Inflammatory macrophage (primary cell): ENCODE measurements at regions not wholly inside any gene's neighbourhood (a gene's known extent, or its start where the extent isn't known, plus 50 kb on each side); places are given as distances from the start of the nearest gene placed in this dataset.

ENCODE experiments used
- DNase-seq, 2 donors: peaks; one replicate each; pipeline ENCODE4 v3.0.0-alpha.2; 2020 to 2022

DNA sequence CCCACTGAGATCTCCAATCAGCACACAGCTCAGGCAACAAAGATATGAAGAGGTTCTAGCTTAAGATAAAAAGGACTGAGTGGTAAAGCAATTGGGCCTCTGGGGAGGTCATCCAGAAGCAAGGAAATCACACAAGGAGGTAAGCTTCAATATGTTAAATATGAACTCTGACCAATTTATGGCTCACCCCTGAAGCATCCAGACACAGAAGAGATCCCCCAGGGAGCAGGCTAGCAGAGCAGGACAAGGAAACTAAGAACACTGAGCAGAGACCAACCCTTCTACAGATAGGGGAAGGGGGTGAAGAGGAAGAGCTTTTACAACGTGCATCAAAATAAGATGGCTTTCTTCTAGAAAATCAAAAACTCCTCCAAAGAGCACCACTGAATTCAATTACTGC lies 616.2 kb downstream of the DNAH5 start:
- DNase-seq: no peak

DNA sequence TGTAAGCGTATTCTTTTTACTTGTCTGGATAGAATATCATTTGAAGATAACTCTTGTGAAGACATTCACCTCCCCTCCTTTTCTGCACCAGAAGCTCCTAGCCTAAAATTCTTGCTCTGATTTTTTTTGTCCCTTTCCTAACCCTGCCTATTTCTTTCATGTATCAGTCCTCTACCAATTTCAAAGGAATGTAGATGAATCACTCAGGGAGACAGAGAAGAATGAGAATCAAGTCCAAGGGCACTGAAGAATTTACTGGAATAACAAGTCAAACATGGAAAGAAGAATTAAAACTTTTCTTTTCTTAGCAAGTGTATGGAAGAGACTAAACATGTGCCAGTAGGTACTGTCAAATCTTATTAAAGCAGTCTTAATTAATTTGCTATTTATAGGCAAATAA lies 618.7 kb downstream of the DNAH5 start:
- DNase-seq: no peak

DNA sequence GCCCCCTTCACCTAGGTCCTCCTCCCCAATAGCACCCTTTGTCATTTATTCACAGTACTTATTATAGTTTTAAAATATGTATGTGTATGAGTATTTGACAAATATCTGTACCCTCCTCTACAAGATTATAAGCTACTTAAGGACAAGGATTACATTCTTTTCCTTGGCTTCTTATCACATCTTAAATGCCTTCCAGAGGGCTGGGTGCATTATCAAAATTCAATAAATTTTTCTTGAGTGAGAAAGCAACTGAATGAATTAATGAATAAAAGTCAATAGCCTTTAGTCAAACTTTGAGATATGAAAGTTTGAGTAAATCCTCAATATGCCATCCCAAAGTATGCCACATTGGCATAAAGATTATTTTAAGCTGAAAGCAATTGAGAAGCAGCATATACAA lies 621.7 kb downstream of the DNAH5 start:
- DNase-seq: no peak

DNA sequence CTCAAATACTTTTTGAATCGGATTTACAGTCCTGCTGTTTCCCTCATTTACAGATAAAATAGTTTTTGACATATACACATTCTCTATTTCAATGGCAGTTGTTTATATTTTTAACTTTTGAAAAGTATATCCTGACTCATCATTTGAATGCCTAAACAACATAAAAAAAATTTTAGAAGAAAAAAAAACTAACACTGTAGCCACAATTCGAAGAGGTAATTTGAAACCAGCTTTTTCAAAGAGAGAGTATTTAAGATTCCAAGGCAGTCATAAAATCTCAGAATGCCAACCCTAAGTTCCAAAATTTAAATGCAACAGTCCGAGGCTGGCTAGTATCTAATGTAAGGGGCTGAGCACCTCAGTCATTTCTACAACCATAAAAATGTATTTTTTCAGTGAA lies 626.8 kb downstream of the DNAH5 start:
- DNase-seq: no peak

DNA sequence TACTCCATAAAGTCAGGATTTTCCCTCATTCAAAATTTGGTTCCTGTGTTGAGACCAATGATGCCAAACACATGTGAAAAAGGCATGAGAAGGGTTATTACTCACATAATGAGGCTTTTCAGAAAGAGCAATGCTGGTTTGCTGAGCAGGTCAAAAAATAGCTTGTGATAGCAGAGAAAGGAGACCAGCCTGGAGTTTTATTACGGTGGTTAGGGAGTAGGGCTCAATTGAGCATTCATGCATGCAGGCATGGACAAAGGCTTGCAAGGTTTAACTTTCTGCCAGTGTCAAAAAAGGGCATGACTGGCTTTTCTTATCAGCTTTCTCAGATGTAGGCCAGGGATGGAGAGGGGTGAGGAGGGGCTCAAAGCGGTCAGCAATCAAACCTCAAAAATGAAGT lies 628.3 kb downstream of the DNAH5 start:
- no peak for DNase-seq

DNA sequence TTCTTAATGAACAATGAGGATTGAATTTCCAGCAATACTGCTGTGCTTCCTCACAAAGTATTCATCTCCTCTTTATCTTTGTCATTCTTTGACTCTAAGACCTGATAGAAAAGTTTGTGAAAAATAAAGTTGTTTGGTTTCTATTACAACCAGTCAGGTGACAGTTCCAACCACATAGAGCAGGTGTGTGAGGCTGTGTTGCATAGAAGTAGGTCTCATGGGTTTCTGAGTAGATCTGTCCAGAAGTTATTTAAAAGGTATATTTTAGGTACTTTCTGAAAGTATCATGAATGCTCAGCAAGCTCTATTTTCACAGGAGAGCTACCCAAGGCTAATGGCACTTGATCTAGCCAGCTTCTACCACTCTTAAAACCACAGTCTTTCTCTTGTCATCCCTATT lies 637.0 kb downstream of the DNAH5 start:
- no peak for DNase-seq

DNA sequence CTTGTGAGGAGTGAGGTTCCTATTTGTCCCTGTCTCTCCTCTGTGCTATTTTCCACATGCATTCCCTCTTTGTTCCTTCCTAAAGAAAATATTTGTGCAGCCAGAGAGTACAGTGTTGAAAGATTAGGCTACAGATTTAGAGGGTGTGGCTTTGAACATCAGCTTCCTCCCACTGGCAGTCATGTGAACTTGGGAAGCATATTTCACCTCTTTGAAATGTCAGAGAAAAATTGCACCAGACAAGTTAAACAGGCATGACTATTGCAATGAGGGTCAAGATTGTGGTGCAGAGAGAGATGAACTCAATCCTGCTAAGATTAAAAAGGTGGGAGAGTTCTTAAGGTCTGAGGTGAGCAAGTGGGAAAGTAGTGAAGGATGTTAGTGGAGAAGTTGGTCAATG lies 641.0 kb downstream of the DNAH5 start:
- no peak for DNase-seq

DNA sequence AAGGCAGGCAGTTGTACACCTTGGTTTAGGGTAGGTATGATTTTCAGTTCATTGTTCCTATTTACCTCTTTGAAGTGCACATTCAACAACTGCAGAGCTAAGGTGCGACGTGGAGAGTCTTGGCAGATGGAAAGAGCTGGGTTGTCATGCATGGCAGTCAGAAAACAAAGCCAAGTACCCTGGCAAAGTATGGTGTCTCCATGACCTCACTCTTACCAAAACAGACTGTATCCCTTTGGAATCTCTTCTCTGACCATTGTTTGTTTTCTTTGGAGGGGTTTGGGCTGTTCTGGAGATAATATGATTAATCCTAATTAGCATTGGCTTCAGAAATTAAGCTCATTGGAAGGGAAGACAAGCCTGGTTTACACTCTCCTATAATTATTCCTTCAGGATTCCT lies 665.7 kb downstream of the DNAH5 start:
- DNase-seq: no peak

DNA sequence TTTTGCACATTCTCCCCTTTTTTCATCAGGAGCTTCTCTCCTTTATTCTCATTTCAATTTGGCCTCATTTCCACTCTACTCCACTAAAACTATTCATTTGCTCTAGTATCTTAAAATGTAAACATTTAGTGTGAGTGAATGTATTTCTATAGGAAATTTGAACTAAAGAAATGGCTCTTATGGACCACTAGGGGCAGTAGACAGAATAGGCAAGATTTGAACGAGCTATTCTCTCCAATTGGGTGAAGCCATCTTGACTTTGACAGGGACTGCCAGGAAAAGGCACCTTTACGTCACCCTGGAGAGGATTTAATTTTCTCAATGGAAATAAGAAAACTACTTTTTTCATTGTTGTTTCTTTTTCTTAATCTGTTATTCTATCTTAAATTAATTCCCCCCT lies 666.3 kb downstream of the DNAH5 start:
- DNase-seq: no peak

DNA sequence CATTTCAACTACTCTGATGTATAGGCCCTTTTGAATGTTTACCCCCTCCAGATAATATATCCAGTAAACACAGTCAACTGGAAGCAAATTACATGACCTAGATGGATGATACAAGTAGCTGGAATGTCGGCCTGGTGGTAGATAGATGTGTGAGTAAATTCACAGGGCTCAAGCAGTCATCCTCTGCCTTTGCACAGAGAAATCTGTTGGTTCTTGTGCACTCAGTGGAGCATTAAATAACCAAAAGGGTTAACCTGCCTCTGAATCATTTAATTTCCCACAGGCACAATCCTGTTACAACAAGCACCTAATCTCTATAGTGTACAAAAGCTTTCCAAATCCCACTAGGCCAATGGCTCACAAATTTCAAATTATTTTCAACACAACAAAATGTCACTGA lies 668.3 kb downstream of the DNAH5 start:
- DNase-seq: no peak

DNA sequence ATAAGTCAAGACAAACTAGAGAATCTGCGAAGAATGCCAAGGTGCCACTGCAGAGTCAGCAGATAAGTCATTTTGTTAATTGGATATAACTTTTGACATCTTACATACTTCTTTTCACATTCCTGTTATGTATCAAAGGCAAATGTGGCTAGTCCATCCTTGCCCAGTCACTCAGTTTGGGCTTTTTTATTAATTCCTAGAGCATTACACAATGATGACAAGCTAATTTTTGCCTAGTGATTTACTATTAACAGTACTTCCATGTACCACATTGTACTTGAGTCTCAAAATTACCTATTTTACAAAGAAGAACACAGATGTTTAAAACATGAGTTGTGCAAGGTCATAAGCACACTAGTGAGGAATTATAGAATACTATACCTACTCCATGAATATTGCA lies 680.8 kb downstream of the DNAH5 start:
- DNase-seq: no peak

DNA sequence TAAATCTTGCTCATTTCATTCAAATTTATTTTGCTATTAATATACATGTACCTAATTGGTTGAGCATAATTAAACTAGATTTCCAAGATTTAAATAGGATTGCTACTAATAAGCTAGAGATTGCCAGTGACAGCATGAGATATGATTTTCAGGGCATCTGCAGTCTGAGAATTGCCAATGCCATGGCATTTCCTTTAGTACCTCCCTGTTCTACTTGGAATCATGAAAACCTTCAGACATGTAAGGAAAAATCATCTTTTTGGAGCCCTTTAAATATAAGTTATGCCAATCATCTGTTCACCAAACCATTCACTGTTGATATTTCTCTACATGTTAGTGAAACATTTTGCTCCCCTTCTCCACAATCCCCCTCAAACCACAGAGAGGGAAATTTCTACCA lies 691.4 kb downstream of the DNAH5 start:
- no peak for DNase-seq

DNA sequence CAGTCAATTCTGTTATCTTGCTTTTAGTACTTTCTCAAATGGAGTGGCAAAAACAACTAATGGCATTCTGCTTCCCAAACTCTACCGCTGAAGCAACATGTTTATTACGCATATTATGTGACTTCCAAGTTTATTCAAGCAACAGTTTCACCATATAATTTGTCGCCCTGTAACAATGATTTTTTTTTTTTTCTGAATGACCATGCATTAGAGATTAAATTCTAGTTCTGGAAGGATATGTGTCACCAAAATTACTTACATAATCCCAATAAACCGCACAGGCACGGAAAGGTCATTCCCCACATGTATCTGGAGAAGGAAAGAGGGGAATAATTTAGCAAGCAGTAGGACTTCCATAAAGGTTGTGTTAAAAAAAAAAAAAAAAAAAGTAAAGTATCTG lies 691.8 kb downstream of the DNAH5 start:
- no peak for DNase-seq

DNA sequence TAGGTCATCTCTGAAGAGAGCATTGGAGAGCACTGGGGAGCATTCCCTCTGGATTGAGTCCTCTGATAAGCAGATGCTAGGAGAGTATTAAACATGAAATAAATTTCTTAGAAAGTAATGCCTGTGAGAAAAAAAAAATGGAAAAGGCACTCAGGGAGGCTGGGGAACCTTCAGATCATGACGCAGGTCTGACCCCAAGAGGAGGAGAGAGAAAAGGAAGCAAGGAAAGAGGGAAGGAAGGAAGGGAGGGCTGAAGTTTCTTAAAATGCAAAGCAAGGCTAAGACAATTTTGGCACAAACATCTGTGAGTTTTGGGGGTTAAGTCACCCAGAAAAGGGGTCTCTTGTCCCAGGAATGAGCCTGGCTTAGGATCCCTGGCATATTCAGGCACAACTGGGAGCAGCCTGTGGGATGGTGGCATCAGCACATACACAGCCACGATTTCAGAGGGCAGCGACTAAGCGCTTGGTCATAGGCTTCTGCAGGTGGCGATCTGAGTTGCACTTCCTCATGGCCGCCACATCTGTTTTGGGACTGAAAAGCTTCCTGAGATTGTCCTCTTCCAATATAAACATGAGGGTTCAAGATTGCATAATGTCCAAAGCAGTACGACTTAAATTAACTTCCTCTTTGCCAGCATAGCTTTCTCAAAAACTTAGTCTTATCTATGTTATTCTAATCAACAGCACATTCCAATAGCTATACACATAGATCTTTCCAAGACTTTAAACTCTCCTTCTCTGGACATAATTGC lies 692.7 kb downstream of the DNAH5 start:
- DNase-seq: peak; percentile 11 to 15

DNA sequence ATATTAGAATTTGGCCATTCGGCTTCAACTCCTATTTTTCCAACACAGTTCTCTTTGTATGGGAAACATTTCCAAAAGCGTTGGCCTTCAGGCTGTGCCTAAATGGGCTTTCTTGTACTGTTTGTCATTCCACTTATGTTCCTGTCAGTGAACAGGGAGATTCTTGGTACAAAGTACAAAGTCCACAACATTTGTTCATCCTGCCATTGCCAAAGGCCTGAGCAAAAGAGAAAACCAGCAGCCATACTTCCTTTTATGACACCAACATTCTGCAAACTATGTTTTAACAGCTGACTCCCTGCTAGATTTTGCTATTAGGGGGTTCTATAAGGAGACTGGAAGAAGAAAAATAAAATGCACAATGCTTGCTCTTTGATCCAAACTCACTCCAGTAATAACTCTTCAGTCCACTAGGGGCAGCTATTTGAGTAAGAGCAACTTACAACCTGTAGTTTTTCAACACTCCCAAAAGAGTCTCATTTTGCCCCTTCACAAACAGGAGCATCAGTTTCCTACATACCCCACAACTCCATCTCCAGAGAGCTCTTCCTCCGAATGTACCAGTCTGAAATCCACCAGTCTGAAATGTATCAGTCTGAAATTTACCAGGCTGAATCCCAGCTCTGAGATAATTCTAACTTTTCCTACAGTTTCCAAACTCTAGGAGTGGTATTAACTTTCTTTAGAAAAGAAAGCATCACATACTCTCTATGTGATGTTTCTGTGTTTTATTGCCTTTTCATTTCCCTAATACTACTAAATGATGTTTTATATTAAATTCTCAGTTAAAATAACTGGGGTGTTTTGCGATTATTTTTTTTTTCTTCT lies 693.8 kb downstream of the DNAH5 start:
- DNase-seq: peak in 1 of 2 donors; percentile 5

DNA sequence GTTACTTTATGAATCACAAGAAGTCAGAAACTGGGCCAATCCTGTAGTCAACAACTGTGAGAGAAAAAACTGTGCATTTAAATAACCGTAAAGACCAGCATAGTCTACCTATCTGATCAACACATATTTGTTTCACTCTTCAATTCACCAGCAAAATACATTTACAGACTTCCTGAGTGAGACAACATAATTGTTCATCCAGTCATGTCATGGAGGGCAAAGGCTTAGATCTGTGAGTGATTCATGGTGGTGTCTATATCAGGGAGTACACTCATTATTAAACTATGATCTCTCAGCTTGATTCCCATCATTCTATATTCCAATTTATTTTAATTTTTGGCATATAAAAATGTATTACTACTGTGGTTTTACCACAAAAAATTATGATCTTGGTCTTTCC lies 694.6 kb downstream of the DNAH5 start:
- DNase-seq: no peak

DNA sequence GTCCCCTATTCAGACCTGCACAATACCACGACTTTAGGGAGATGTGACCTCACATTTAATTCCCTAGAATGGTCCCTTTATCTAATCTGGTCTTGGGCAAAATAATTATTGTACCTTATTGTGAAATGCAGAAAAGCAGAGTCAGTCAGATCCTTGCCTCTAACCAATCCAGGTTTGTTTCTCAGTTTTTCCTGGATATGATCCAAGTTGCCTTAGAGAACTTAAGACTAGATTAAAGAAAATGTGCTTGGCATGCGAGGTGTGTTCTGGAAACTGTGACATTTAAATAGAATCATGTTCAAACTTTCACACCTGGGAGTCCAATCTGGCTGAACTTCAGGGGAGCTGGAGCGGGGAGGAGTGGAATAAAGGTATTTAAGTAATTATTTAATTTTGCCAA lies 696.2 kb downstream of the DNAH5 start:
- no peak for DNase-seq

DNA sequence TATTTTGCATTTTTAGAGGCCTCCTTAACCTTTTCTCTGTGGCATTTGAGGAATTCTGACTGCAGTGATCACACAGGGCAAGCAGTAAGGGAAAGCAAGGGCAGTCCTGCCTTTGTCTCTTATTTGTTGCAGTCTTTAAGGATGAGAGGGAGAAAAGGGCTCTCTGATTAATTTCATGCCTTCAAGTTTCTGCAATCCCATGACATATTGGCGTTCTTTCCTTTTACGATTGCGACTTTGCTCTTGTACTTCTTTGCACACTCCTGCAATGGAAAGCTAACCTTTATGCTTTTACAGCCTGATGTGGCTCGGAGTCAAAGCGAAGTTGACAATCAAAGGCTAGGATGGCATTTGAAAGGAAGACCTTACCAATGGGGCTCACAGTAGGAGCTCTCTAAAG lies 698.4 kb downstream of the DNAH5 start:
- DNase-seq: no peak

DNA sequence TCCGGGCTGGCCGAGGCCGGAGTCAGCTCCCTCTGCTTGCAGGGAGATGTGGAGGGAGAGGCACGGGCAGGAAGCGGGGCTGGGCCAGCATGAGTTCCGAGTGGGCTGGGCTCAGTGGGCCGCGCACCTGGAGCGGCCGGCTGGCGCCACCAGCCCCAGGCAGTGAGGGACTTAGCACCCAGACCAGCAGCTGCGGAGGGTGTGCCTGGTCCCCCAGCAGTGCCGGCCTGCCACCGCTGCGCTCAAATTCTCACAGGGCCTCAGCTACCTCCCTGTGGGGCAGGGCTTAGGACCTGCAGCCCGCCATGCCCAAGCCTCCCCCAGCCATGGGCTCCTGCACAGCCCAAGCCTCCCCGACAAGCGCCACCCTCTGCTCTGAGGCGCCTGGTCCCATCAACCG lies 700.3 kb downstream of the DNAH5 start:
- no peak for DNase-seq

DNA sequence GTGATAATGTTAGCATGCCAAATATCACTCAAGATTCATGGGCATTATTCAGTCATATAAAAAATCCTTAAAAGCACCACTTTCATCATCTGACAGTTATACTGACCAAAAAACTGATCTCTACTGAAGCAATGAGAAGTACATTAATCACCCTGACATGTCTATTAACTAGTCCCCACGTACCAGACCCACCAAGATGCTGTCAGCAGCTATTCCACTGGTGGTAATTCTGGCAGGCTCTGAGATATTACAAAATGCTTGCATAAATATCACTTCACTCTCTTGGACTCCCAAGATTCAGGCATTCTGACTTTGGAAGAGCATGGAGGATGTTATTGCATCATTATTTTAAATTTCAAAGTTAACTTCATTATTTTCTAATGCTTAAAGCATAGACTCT lies 717.0 kb downstream of the DNAH5 start:
- DNase-seq: no peak

DNA sequence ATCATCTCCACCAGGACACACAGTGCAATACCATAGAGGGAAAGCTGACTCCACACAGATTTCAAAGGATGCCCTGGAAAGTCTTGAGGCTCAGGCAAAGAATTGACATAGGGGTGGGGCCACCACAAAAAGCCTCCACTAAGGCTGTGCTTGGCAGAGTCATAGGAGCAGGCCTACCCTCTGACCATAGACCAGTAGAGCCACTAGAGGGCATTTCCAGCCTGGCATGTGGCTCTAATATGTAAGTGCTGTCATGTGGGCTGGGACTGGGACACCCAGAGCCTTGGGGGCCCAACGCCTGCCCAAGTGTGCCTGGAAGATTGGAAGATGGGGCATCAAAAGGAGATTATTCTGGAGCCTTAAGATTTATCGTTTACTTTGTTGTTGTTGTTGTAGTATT lies 726.0 kb downstream of the DNAH5 start:
- no peak for DNase-seq

DNA sequence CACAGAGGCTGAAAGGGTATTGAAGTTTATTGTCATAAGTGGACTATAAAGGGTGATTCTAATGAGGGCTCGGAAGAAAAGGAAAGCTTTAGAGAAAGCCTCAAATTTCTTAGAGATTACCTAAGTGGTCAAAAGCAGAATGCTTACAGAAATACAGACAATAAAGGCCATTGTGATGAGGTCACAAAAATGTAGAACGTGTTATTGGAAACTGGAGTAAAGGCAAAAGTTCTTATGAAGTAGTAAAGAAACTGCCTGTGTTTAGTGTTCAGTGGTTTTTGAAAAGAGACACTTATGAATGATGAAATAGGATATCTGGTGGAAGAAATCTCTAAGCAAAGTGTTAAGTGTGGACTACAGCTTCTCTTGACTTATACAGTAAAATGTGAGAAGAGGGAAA lies 726.9 kb downstream of the DNAH5 start:
- DNase-seq: no peak

DNA sequence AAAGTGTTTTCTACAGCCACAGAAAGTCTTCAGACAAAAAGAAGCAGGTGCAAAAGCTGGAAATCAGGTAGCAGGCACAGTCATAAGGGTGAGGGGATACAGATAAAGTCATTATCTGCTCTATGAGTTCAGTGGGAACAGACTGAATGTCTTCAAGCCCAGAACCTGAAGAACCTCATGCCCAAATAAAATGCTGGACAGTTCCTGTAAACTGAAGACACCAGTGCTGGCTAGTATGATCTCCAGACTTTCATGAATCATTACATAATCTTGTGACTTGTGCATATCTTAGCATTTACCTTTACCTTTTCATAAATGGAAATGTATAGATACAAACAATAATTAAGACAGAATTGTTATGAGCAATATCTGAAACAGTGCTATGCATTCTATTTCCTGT lies 728.7 kb downstream of the DNAH5 start:
- no peak for DNase-seq

DNA sequence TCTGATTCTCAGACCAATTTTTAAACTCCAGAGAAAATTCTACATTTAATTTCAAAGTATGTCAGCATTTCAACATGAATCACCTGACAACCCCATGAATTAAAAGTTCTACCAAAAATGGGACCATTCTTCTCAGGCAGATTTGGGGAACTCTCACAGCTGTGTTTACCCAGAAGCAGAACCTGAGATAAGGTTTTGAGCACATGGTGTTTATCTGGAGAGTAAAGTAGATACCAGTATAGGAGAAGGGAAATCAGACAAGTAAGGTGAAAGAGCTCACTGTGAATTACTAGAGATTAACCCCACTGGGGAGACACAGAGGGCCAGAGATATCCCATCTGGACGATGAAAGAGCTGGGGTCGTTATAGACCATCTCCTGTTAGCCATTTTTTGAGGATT lies 729.1 kb downstream of the DNAH5 start:
- DNase-seq: no peak

DNA sequence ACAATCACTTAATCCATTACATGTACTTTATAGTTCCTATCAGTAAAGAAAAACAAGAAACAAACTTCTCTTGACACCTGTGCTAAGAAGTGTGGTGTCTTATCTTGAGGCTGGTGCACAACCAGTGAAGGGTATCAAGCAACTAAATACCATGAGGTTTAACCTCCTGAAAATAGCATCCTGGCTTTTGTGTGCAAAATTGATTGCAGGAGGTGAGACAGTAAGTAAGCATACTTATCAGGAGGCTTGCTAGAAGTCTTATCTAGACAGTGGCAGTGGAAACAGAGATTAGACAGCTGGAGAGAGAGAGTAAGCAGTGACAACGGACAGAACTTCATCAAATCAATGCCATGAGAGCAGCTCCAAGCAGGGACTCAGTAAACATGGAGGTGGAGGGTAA lies 730.3 kb downstream of the DNAH5 start:
- DNase-seq: no peak
